Progenitor cell of endocrine pancreas (in vitro differentiated cells): ENCODE measurements at regions not wholly inside any gene's neighbourhood (a gene's known extent, or its start where the extent isn't known, plus 50 kb on each side); places are given as distances from the start of the nearest gene placed in this dataset.

Experiments used
- DNase-seq: peaks from one replicate; pipeline ENCODE4 v3.0.0; 2021; ENCODE audit warnings: low spot score; ENCODE audit not compliant: unreplicated experiment
- H3K27ac Mint-ChIP-seq: 2 replicates; pipeline ENCODE4 v1.8.0; 2021; ENCODE audit warnings: mild to moderate bottlenecking, moderate library complexity, mixed read lengths
- H3K27me3 Mint-ChIP-seq: 2 replicates; pipeline ENCODE4 v1.8.0; 2021; ENCODE audit warnings: mixed read lengths
- H3K36me3 Mint-ChIP-seq: 2 replicates; pipeline ENCODE4 v1.8.0; 2022; ENCODE audit warnings: mixed read lengths; ENCODE audit not compliant: insufficient read depth
- H3K4me1 Mint-ChIP-seq: 2 replicates; pipeline ENCODE4 v1.8.0; 2021; ENCODE audit warnings: low read depth, mixed read lengths
- H3K4me3 Mint-ChIP-seq: 2 replicates; pipeline ENCODE4 v1.8.0; 2021; ENCODE audit warnings: low read depth, mild to moderate bottlenecking, moderate library complexity, mixed read lengths
- H3K9me3 Mint-ChIP-seq: 2 replicates; pipeline ENCODE4 v1.8.0; 2021; ENCODE audit warnings: low read depth, mixed read lengths
- CTCF ChIP-seq: fragments of 200-600 bp; sonication (generic); IDR thresholded peaks from one replicate; pipeline ENCODE4 v1.5.0; 2021; ENCODE audit warnings: antibody characterized with exemption, mild to moderate bottlenecking; ENCODE audit not compliant: unreplicated experiment

DNA sequence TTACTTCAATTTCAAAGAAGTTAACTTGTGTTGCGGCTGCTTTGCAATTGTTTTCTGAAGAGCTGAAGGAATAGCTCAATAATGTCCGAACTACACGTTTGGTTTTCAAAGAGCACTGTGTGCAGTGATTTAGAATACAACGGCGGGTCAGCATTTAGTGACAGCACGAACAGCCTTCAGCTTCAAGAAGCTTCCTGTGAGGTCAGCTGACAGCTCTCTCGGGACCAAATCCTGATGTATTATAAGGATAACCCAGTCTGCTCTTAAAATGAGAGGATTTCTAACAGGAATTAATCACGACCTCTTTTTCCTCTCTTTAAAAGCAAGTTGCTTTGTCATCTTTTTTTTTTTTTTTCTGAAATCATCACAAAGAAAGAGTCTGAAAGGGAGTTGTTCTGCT lies 97.9 kb upstream of the UNC13C start:
- H3K4me1 Mint-ChIP-seq, result peaks cover 4% of the 10 kb centered on the region
- no peak overlapping the region for H3K4me3 Mint-ChIP-seq
- H3K27ac Mint-ChIP-seq, result no peak overlapping the region
- TF ChIP-seq CTCF, result no peak
- H3K36me3 Mint-ChIP-seq, result peaks cover 15% of the 10 kb centered on the region
- H3K27me3 Mint-ChIP-seq, result no peaks in the 10 kb centered on the region
- no peaks in the 10 kb centered on the region for H3K9me3 Mint-ChIP-seq
- DNase-seq, result no peak

GRCh38 chr15:53875711-53876110 lies 102.5 kb upstream of the UNC13C start:
- H3K36me3 Mint-ChIP-seq, result peaks cover 25% of the 10 kb centered on the region
- H3K4me3 Mint-ChIP-seq, result no peak overlapping the region
- H3K27ac Mint-ChIP-seq, result no peak overlapping the region
- no peak for DNase-seq
- peaks cover 3% of the 10 kb centered on the region for H3K4me1 Mint-ChIP-seq
- H3K27me3 Mint-ChIP-seq, result no peaks in the 10 kb centered on the region
- TF ChIP-seq CTCF, result no peak
- peaks cover 9% of the 10 kb centered on the region for H3K9me3 Mint-ChIP-seq

DNA sequence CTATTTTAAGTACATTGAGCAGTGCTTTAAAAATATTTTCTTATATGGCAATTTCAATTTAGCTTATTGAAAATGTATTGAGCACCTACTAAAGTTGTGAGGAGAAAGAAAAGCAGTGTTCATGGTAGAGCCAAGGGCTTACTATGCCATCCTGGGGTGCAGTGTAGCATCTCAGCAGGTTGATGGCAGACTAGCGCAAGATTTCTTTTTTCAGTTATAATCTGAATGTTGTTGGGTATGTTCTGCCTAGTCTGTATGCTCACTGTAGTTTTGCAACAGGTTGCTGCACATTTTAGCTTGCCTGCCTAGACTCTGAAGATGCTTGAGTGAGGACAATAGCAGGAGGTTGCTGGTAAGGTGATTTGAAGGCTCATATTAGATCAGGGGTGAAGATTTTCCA lies 103.1 kb upstream of the UNC13C start:
- peaks cover 9% of the 10 kb centered on the region for H3K9me3 Mint-ChIP-seq
- no peaks in the 10 kb centered on the region for H3K27me3 Mint-ChIP-seq
- peaks cover 25% of the 10 kb centered on the region for H3K36me3 Mint-ChIP-seq

GRCh38 chr15:53872410-53872809 lies 105.8 kb upstream of the UNC13C start:
- Mint-ChIP-seq H3K27me3 (no peaks in the 10 kb centered on the region), H3K4me1 (peaks cover 2% of the 10 kb centered on the region), H3K36me3 (peaks cover 34% of the 10 kb centered on the region), H3K9me3 (peaks cover 24% of the 10 kb centered on the region), H3K27ac (no peak overlapping the region), H3K4me3 (no peak overlapping the region)
- no peak for TF ChIP-seq CTCF
- no peak for DNase-seq

More for the DNA sequence above, 103.1 kb upstream of the UNC13C start:
- TF ChIP-seq CTCF, result no peak
- H3K27ac Mint-ChIP-seq, result no peak overlapping the region
- H3K4me3 Mint-ChIP-seq, result no peak overlapping the region
- DNase-seq, result no peak
- peaks cover 2% of the 10 kb centered on the region for H3K4me1 Mint-ChIP-seq

GRCh38 chr15:53869806-53870073 lies 108.5 kb upstream of the UNC13C start:
- H3K4me1 Mint-ChIP-seq, result peaks cover 4% of the 10 kb centered on the region
- H3K27ac Mint-ChIP-seq, result no peak overlapping the region
- no peak for DNase-seq
- no peak for TF ChIP-seq CTCF
- no peak overlapping the region for H3K4me3 Mint-ChIP-seq
- peaks cover 25% of the 10 kb centered on the region for H3K9me3 Mint-ChIP-seq
- H3K36me3 Mint-ChIP-seq, result peaks cover 41% of the 10 kb centered on the region
- H3K27me3 Mint-ChIP-seq, result no peaks in the 10 kb centered on the region
